ENCODE measurements at regions not wholly inside any gene's neighbourhood (a gene's known extent, or its start where the extent isn't known, plus 50 kb on each side); places are given as distances from the start of the nearest gene placed in this dataset.
"Not testable (repeated sequence)": the region's sequence is repeated elsewhere in the genome, so short reads cannot be mapped to it uniquely, and the experiment has no call there.

DNA sequence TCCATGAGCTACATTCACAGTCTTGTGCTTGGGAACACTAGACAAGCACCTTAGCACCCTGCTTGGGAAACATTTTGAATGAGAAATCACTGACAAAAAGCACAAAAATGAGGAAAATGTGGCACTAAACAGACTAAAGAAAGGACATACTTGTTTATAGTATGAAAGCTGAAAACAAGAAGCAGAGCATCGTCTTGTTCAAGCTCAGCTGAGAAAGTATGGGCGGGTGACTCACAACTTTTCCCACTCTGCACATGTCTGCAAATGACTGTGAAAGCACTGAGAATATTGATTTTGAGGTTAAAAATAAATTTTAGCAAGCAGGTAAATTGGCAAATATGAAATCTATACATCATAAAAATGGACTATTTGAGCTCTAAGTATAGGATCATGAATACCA lies 725.3 kb downstream of the COL12A1 start:
- no peak for DNase-seq (ENCODE audit: low spot score)
- Mint-ChIP-seq H3K27me3 (ENCODE audit: low read depth) (no peaks in the 10 kb centered on the region), H3K4me1 (ENCODE audit: low read depth) (no peaks in the 10 kb centered on the region), H3K9me3 (ENCODE audit: low read depth) (no peaks in the 10 kb centered on the region), H3K4me3 (ENCODE audit: unreplicated experiment) (no peak overlapping the region), H3K27ac (ENCODE audit: unreplicated experiment) (no peak overlapping the region), H3K36me3 (ENCODE audit: low read depth) (no peaks in the 10 kb centered on the region)
- TF ChIP-seq CTCF (IDR thresholded peaks at IDR 0.05): no peak

GRCh38 chr6:74479960-74480359 lies 725.9 kb downstream of the COL12A1 start:
- no peak for TF ChIP-seq CTCF (IDR thresholded peaks at IDR 0.05)
- Mint-ChIP-seq H3K36me3 (ENCODE audit: low read depth) (no peaks in the 10 kb centered on the region), H3K27ac (ENCODE audit: unreplicated experiment) (no peak overlapping the region)

DNA sequence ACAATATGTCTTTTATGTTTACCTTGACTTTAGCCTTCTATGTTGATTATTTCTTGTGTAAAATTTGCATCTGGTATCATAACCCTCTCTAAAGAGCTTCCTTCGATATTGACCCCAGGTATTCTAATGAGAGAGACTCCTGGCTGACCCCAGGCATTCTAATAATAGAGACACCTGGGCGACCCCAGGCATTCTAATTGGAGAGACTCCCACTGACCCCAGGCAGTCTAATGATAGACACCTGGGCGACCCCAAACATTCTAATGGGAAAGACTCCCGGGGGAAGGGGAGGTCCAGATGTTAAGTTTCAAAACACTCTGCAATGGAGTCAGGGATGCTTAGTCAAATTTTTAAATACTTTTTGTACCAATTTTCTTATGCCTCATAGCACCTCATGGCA lies 726.4 kb downstream of the COL12A1 start:
- no peak for DNase-seq (ENCODE audit: low spot score)
- Mint-ChIP-seq H3K27ac (ENCODE audit: unreplicated experiment) (no peak overlapping the region), H3K27me3 (ENCODE audit: low read depth) (no peaks in the 10 kb centered on the region), H3K4me3 (ENCODE audit: unreplicated experiment) (no peak overlapping the region), H3K4me1 (ENCODE audit: low read depth) (no peaks in the 10 kb centered on the region), H3K36me3 (ENCODE audit: low read depth) (no peaks in the 10 kb centered on the region), H3K9me3 (ENCODE audit: low read depth) (peaks cover under 1% of the 10 kb centered on the region)
- TF ChIP-seq CTCF (IDR thresholded peaks at IDR 0.05): no peak

More at GRCh38 chr6:74479960-74480359, 725.9 kb downstream of the COL12A1 start:
- no peaks in the 10 kb centered on the region for H3K27me3 Mint-ChIP-seq (ENCODE audit: low read depth)
- no peaks in the 10 kb centered on the region for H3K9me3 Mint-ChIP-seq (ENCODE audit: low read depth)
- no peak overlapping the region for H3K4me3 Mint-ChIP-seq (ENCODE audit: unreplicated experiment)
- DNase-seq (ENCODE audit: low spot score): no peak
- H3K4me1 Mint-ChIP-seq (ENCODE audit: low read depth): no peaks in the 10 kb centered on the region

DNA sequence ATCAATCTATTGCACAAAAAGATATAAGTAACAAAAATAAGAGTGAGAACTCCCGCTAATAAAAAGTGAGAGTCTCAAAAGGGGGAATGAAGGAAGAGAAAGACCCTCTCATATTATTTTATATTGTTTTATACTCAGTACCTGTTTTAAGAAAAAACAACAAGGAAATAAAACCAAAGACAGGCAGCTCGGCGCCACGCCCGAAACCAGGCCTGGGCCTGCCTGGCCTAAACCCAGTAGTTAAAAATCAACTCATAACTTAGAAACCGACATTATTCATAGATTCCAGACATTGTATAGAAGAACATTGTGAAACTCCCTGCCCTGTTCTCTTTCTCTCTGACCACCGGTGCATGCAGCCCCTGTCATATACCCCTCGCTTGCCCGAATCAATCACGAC lies 731.8 kb downstream of the COL12A1 start:
- H3K27me3 Mint-ChIP-seq (ENCODE audit: low read depth); H3K4me1 Mint-ChIP-seq (ENCODE audit: low read depth); H3K9me3 Mint-ChIP-seq (ENCODE audit: low read depth); H3K27ac Mint-ChIP-seq (ENCODE audit: unreplicated experiment); H3K36me3 Mint-ChIP-seq (ENCODE audit: low read depth); H3K4me3 Mint-ChIP-seq (ENCODE audit: unreplicated experiment); DNase-seq (ENCODE audit: low spot score): not testable (repeated sequence)

- not testable (repeated sequence) for H3K9me3 Mint-ChIP-seq (ENCODE audit: low read depth)
Measured at GRCh38 chr6:74468552-74468951, 737.3 kb downstream of the COL12A1 start.

GRCh38 chr6:74467533-74468215 lies 738.2 kb downstream of the COL12A1 start:
- Mint-ChIP-seq H3K4me3 (ENCODE audit: unreplicated experiment) (no peak overlapping the region), H3K27ac (ENCODE audit: unreplicated experiment) (no peak overlapping the region), H3K9me3 (ENCODE audit: low read depth) (peaks cover 3% of the 10 kb centered on the region), H3K36me3 (ENCODE audit: low read depth) (peaks cover 4% of the 10 kb centered on the region), H3K27me3 (ENCODE audit: low read depth) (no peaks in the 10 kb centered on the region), H3K4me1 (ENCODE audit: low read depth) (peaks cover 4% of the 10 kb centered on the region)
- no peak for DNase-seq (ENCODE audit: low spot score)
- no peak for TF ChIP-seq CTCF (IDR thresholded peaks at IDR 0.05)

More at GRCh38 chr6:74468552-74468951, 737.3 kb downstream of the COL12A1 start:
- not testable (repeated sequence) for H3K4me1 Mint-ChIP-seq (ENCODE audit: low read depth); DNase-seq (ENCODE audit: low spot score); H3K36me3 Mint-ChIP-seq (ENCODE audit: low read depth); H3K4me3 Mint-ChIP-seq (ENCODE audit: unreplicated experiment); H3K27me3 Mint-ChIP-seq (ENCODE audit: low read depth); H3K27ac Mint-ChIP-seq (ENCODE audit: unreplicated experiment)

Data from chondrocyte (in vitro differentiated cells).